ENCODE measurements at regions not wholly inside any gene's neighbourhood (a gene's known extent, or its start where the extent isn't known, plus 50 kb on each side); places are given as distances from the start of the nearest gene placed in this dataset.

DNA sequence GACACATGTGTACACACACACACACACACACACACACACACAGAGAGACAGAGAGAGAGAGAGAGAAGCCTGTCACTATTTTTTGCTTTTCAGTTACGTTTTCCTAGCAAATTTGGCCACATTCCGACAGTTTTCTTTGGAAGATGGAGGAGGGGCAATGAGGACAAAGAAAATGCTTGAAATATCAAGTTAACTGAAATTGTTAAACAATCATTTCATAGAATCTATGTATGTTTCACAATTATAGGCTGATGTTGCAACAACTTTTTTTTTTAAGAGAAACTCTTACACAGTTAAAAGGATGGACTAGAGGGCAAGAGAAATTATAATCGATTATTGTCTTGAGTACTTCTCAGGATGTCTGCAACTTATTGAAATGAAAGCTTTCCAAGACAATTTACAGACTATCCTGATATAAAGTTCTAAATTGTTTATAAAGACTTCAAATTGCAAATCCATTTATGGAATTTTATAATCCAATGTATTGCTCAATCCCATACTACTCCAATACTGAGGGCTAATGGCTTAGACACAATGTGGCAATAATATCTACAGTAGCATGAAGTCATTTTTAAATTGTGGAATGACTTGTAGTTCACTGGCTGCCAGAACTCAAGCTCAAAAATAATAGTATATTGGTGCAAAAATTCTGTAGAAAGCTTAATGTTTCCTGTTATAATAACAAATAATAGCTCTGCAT, 647.0 kb upstream of the PCDH7 start:
- TF ChIP-seq TEAD4 (IDR thresholded peaks at IDR 0.05) (no peak), CREB1 (IDR thresholded peaks at IDR 0.05; ENCODE audit: low read depth) (no peak), FOXM1 (IDR thresholded peaks at IDR 0.05; ENCODE audit: borderline replicate concordance, low read depth) (no peak), EP300 (IDR thresholded peaks at IDR 0.05; ENCODE audit: borderline replicate concordance) (no peak), TAF1 (IDR thresholded peaks at IDR 0.05; ENCODE audit: low read depth) (no peak), ZBTB7A (IDR thresholded peaks at IDR 0.05; ENCODE audit: low read depth) (no peak), EGR1 (IDR thresholded peaks at IDR 0.05) (no peak), REST (IDR thresholded peaks at IDR 0.05; ENCODE audit: low read depth) (no peak), NFIC (IDR thresholded peaks at IDR 0.05) (no peak), CEBPB (IDR thresholded peaks at IDR 0.05) (no peak), RAD21 (IDR thresholded peaks at IDR 0.05; ENCODE audit: low read depth) (no peak), TCF12 (IDR thresholded peaks at IDR 0.05; ENCODE audit: low read depth) (no peak)
- TF ChIP-seq, protein P1, sequence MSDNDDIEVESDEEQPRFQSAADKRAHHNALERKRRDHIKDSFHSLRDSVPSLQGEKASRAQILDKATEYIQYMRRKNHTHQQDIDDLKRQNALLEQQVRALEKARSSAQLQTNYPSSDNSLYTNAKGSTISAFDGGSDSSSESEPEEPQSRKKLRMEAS (IDR thresholded peaks at IDR 0.05), result no peak

All from Ishikawa (cell line).